H1 (cell line): ENCODE measurements at regions not wholly inside any gene's neighbourhood (a gene's known extent, or its start where the extent isn't known, plus 50 kb on each side); places are given as distances from the start of the nearest gene placed in this dataset.

Experiments used
- CBX8 ChIP-seq: fragments of 300-800, 300-1000 bp; sonication (generic); IDR thresholded peaks from 2 replicates; pipeline ENCODE4 v1.7.1; 2016; ENCODE audit warnings: low read depth, low read length, borderline replicate concordance
- CHD7 ChIP-seq: fragments of 300-600 bp; sonication (generic); IDR thresholded peaks from 2 replicates; pipeline ENCODE4 v1.7.1; 2012; ENCODE audit warnings: low read length, moderate library complexity, mild to moderate bottlenecking, inconsistent platforms; ENCODE audit not compliant: insufficient replicate concordance
- FOSL1 ChIP-seq: IDR thresholded peaks from 2 replicates; pipeline ENCODE4 v1.6.1; 2011; ENCODE audit warnings: mild to moderate bottlenecking, low read depth, low read length, moderate library complexity; ENCODE audit not compliant: insufficient read depth
- MAX ChIP-seq: IDR thresholded peaks from 2 replicates; pipeline ENCODE4 v1.6.1; 2012; ENCODE audit warnings: inconsistent platforms
- POU5F1 ChIP-seq: IDR thresholded peaks from 2 replicates; pipeline ENCODE4 v1.6.1; 2011; ENCODE audit warnings: low read depth, mild to moderate bottlenecking, low read length, moderate library complexity
- SIN3A ChIP-seq, 2 experiments: IDR thresholded peaks in 1 of 2; conservative IDR thresholded peaks in 1 of 2; 2 replicates each; pipeline ENCODE4 v1.6.1; 2011 to 2012; ENCODE audit warnings: low read length in 2 of 2, improper control_type of control experiment in 1 of 2, low read depth in 1 of 2, mild to moderate bottlenecking in 1 of 2

- TF ChIP-seq CHD7 = no peak
- TF ChIP-seq FOSL1 = no peak
- no peak for TF ChIP-seq CBX8
- TF ChIP-seq MAX = no peak
- TF ChIP-seq POU5F1 = no peak
- no peak for TF ChIP-seq SIN3A (conservative IDR thresholded peaks at IDR 0.05 in 1 of 2, IDR thresholded peaks at IDR 0.05 in 1 of 2; ENCODE audit: low read depth in 1 of 2, low read length in 2 of 2)
Observed at GRCh38 chr2:217418090-217418489, 558.2 kb upstream of the TNP1 start (continued).
